EL (cell line): ENCODE measurements at regions not wholly inside any gene's neighbourhood (a gene's known extent, or its start where the extent isn't known, plus 50 kb on each side); places are given as distances from the start of the nearest gene placed in this dataset.

ENCODE experiments used
- DNase-seq: peaks from one replicate; pipeline ENCODE4 v3.0.0-alpha.2; 2016

- no peak for DNase-seq
These were observed 1160.5 kb upstream of the NXPH2 start for GRCh38 chr2:139940686-139941085.

- no peak for DNase-seq
These were observed 1145.7 kb upstream of the NXPH2 start for GRCh38 chr2:139925903-139926302.

GRCh38 chr2:139924070-139924469 lies 1143.9 kb upstream of the NXPH2 start:
- DNase-seq: no peak

GRCh38 chr2:139918982-139919381 lies 1138.8 kb upstream of the NXPH2 start:
- DNase-seq: no peak

GRCh38 chr2:139917690-139918384 lies 1137.6 kb upstream of the NXPH2 start:
- no peak for DNase-seq

- no peak for DNase-seq
These were observed 1136.6 kb upstream of the NXPH2 start for GRCh38 chr2:139916822-139917221.

- no peak for DNase-seq
These were observed 1131.0 kb upstream of the NXPH2 start for GRCh38 chr2:139911160-139911559.

- no peak for DNase-seq
These were observed 1128.9 kb upstream of the NXPH2 start for GRCh38 chr2:139909136-139909535.

GRCh38 chr2:139905624-139906023 lies 1125.4 kb upstream of the NXPH2 start:
- no peak for DNase-seq

GRCh38 chr2:139891636-139892035 lies 1111.4 kb upstream of the NXPH2 start:
- no peak for DNase-seq

- no peak for DNase-seq
These were observed 1105.8 kb upstream of the NXPH2 start for GRCh38 chr2:139885921-139886498.

- no peak for DNase-seq
These were observed 1096.8 kb upstream of the NXPH2 start for GRCh38 chr2:139876964-139877363.

GRCh38 chr2:139876321-139876720 lies 1096.1 kb upstream of the NXPH2 start:
- DNase-seq: no peak

GRCh38 chr2:139872503-139872902 lies 1092.3 kb upstream of the NXPH2 start:
- DNase-seq: no peak

- DNase-seq: no peak
These were observed 1091.8 kb upstream of the NXPH2 start for GRCh38 chr2:139872032-139872431.

GRCh38 chr2:139867601-139868226 lies 1087.5 kb upstream of the NXPH2 start:
- no peak for DNase-seq

- no peak for DNase-seq
These were observed 1084.7 kb upstream of the NXPH2 start for GRCh38 chr2:139864821-139865302.

- DNase-seq: no peak
These were observed 1074.7 kb upstream of the NXPH2 start for GRCh38 chr2:139854769-139855483.

- DNase-seq: no peak
These were observed 1070.2 kb upstream of the NXPH2 start for GRCh38 chr2:139850254-139850890.

- no peak for DNase-seq
These were observed 1056.6 kb upstream of the NXPH2 start for GRCh38 chr2:139836769-139837168.

- DNase-seq: no peak
These were observed 1054.9 kb upstream of the NXPH2 start for GRCh38 chr2:139835101-139835500.

GRCh38 chr2:139828011-139828410 lies 1047.8 kb upstream of the NXPH2 start:
- DNase-seq: no peak

GRCh38 chr2:139825726-139826125 lies 1045.5 kb upstream of the NXPH2 start:
- DNase-seq: no peak
